Activated CD4-positive, alpha-beta T cell treated with anti-CD3 and anti-CD28 coated beads, Interleukin-2, amount 50 U/mL, for 16 hours (primary cell): ENCODE measurements at regions not wholly inside any gene's neighbourhood (a gene's known extent, or its start where the extent isn't known, plus 50 kb on each side); places are given as distances from the start of the nearest gene placed in this dataset.

Experiments
- DNase-seq: peaks from one replicate; pipeline ENCODE4 v3.0.0-alpha.2; 2020

DNA sequence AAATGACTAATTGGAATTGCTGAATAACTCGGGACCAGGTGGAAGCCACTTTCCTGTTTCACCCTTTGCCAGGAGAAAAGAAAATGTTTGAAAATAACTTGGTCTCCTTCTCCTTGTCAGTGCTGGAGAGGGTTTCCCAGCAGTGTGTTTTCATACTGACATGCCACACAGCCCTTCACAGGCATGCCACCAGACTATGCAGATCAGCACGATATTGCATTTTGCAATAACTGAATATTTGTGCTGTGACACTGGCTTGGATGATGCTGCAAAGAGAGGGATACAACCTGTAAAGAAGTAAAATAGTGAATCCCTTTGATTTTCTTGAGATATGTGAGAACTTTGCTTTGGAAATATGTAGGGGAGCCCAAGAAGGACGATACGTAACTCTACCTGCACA lies 200.0 kb upstream of the NAV2 start:
- no peak for DNase-seq

- DNase-seq = no peak
Observed at GRCh38 chr11:19511413-19512183, 201.0 kb upstream of the NAV2 start.

DNA sequence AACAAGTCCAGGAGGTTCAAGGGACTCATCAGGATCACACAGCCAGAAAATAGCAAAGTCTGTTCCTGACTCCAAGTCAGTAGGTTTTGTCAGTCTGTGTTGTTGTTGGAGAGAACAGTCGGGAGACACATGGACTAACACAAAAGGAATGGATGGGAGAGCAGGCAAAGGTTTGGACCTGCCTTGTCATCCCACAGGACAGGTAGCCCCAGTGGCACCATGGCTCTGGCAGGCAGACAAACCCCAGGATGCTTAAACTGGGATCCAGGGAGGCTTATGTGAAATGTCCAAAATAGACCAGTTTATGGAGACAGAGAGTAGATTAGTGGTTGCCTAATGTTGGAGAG lies 201.6 kb upstream of the NAV2 start:
- DNase-seq = no peak

GRCh38 chr11:19510468-19510867 lies 202.2 kb upstream of the NAV2 start:
- DNase-seq = no peak

DNA sequence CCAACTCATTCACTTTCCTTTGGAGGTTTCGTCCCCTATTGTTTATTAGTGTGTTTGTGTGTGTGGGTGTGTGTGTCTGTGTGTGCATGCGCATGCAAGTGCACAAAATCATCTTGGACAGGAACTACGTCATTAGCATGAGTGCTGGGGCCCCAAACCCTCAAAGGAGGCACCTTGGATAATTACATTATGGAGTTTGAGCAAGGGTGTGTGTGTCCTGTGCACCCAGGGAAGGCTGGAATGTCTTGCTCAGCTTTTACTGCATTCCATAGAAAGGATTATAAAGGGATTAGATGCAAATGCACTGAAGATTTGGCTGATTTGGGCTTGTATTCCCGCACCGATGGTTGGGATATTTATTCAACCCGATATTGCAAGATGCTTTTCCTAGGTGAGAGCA lies 203.4 kb upstream of the NAV2 start:
- no peak for DNase-seq

- DNase-seq = no peak
Observed at GRCh38 chr11:19508165-19508564, 204.5 kb upstream of the NAV2 start.

DNA sequence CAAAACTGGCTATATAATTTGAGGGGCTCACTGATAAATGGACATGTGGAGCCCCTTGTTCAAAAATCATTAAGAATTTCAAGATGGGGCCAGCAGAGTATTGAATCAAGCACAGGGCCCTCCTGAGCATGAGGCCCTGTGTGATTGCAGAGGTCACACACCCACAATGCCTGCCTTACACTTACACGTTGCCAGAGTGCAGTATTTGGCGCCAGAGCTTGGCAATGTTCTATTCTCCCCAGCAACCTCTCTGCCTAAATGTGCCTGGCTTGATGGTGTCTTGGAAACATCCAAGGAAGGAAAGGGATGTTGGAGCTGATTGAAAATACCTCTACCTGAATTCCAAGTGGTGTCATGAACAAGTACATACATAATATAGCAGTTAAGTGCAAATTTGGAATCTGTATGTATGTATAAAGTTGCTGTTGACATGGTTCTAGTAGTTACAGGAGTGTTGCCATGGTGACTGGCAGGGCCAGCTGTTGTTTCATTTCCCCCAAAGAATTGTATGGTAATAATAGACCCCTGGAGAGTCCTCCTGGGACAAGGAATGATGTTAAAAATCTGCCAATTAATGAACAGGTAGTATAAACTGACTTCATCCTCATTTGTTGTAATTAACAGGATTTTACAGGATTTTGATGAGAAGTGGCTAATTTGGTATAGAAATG lies 205.7 kb upstream of the NAV2 start:
- no peak for DNase-seq

DNA sequence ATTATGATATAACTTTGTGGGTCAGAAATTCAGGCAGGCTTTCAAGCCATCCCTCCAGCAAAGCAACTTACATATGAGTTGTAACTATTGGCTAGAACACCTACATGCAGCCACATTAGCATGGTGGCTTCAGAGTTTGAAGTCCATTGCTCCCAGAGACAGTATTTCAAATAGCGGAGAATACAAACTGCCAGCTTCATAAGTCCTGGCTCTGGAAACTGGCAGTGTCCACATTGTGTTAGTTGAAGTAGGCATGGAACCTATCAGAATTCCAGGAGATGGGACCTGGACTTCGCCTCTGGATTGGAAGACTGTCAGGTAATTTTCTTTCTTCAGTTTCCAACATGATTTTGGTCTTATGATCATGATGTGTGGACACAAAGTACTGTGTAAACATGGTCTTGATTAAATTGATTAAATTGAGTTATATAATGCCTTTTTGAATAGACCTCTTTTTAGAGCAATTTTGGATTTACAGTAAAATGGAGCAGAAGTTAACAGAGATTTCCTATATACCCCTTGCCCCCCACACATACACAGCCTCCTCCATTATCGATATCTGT lies 209.9 kb upstream of the NAV2 start:
- no peak for DNase-seq

GRCh38 chr11:19501631-19502030 lies 211.0 kb upstream of the NAV2 start:
- DNase-seq = no peak

DNA sequence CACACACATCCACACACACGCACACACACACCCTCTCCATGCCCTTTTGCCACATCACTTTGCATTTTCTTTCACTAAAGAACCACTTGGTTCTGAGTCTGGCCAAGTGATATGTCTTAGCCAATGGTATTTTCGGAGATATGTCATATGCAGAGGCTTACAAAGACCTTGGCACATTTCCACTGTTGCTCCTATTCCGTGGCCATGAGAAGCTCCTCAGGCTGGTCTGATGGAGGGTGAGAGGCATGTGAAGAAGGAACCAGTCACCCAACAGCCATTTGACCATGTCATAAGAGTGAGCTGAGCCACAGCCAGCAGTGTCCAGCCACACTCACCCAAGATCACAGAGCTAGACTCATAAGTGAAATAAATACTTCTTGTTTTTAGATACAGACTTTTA lies 212.6 kb upstream of the NAV2 start:
- no peak for DNase-seq

DNA sequence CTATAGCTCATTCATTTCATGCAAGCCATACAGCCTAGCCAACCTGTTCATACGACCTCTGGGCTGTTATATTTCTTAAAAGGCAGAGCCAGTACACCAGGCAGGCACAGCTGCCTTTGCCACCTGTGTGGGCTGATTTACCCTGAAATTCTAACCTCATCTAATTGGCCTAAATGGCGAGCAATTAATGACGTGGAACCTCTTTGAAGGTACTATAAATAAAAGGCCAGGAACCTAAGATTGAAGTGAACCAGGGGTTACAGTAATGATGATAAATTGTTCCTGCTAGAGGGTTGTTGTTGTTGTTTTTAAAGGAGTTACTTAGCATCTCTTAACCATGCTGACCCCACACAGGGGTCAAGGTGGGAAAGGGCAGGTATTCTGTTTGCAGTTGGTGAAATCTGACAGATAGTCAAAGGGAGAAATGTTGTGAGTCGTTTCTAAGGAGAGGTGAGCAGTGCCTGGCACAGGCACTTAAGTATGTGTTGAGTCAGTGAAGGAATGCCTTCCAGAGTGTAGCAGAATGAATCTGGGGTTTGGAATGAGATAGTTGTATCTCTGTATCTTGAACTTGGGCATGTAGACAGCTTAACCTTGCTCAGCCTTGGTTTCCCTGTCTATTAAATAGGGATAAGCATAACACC lies 213.5 kb upstream of the NAV2 start:
- no peak for DNase-seq

DNA sequence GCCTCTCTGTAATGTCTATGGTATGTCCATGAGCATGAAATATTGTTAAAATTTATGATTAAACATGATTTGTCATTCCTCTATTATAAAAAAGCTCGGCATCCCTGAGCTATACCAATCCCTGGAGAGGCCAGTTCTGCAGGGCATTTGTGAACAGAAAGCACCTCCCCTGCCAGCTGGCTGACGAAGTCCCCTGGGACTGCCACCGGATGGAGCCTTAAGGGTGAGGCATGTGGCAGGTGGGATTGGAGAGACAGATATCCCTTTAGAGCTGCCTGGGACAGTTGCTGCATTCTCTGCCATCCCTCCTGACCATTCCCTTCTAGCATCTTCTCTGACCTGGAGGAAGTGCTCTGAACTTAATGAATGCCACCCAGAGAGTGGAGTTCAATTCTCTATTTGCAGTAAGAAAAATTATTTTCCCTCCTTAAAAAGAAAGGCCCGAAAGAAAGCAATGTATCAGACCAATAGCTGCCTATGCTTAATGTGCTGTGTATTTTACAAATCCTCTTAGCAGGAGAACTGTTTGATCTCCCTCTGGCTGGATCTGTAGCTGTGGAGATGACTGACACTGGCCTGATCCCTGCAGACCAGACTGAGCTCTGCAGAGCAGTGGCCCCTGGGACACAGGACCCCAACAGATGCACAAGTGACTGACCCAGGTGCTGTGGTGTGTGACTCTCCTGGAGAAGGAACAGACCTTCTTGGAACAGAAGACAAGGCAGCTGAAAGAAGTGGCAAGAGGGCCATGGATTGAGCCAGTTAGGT lies 219.0 kb upstream of the NAV2 start:
- DNase-seq = no peak

DNA sequence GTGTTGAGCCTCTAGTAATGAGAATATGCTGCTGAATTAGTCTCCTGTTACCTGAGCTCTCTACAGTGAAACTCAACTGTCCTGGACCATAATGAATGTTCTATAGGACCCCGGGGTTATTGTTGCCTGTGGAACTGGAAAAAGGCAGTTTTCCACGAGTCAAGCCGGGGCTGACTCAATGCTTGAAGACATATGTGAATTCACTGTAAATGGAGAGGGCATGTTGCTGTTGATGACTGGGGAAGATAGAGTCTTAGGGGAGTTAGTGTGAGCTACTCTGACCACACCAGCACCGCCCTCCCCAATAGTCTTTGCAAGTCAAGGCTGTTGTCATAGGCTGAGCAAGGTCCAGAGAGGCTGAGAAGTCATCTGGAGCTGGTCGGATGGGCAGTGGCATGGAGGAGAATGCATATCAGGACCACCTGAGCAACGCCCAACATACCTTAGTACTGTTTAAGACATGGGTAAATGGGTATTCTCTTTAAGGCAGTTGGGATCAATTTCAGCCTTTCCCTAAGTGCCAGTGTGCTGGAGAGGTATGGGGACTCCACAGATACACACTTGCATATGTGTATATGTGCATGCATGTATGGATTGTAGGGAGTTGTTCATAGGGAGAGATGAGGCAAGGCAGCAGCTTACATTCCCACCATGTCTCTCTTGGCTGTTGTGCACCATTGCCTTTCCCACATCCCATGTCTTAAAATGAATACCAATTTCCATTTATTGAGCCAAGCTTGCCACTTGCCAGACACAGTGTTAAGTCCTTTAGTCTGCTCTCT lies 230.1 kb upstream of the NAV2 start:
- no peak for DNase-seq

- no peak for DNase-seq
Observed at GRCh38 chr11:19480540-19480939, 232.1 kb upstream of the NAV2 start.

- DNase-seq = no peak
Observed at GRCh38 chr11:19478891-19479290, 233.7 kb upstream of the NAV2 start.

- no peak for DNase-seq
Observed at GRCh38 chr11:19474954-19475721, 234.4 kb upstream of the E2F8 start.

GRCh38 chr11:19474211-19474610 lies 233.5 kb upstream of the E2F8 start:
- no peak for DNase-seq

GRCh38 chr11:19472679-19473078 lies 231.9 kb upstream of the E2F8 start:
- no peak for DNase-seq

GRCh38 chr11:19467904-19468303 lies 227.2 kb upstream of the E2F8 start:
- DNase-seq = no peak

DNA sequence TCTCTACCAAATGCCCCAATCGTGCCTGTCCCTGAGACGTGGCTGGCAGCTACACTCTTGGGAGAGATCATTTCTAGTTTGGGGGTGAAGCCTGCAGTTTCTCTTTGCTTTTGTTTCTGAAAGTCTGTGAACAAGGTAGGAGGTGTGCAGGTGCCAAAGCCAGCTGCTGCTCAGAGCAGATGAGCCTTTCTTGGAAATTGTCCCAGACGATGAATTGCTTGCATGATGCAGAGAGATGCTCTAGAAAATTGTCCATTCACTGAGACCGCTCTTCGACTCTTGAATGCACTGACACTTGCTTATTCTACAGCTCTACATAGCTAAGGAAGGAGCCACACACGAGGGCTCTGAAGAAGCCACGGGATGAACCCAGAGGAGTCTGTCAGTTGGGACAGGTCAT lies 225.6 kb upstream of the E2F8 start:
- DNase-seq = no peak

GRCh38 chr11:19463976-19464375 lies 223.2 kb upstream of the E2F8 start:
- DNase-seq = no peak
